A673 (cell line): ENCODE measurements at regions not wholly inside any gene's neighbourhood (a gene's known extent, or its start where the extent isn't known, plus 50 kb on each side); places are given as distances from the start of the nearest gene placed in this dataset.
A peak's percentile ranks its signal among the peaks of the same experiment; 100 is the strongest.

Experiments used
- BruUV-seq: library from RNA; stranded (reverse); fragments of 400-500 nt; replicated peaks from 2 replicates; lab custom pipeline; 2021; lab: Mats Ljungman, UMichigan
- CTCF ChIA-PET: fragments of 300-600 bp; sonication (Branson Sonifier 250); formaldehyde crosslinking; loops from one replicate; lab custom pipeline; 2022; ENCODE audit warnings: antibody characterized with exemption; lab: Charles Lee
- POLR2A ChIA-PET: fragments of 300-600 bp; sonication (Branson Sonifier 250); formaldehyde crosslinking; loops from one replicate; lab custom pipeline; 2022; ENCODE audit warnings: antibody characterized with exemption; ENCODE audit not compliant: low non-redundant PET; lab: Charles Lee
- DNase-seq: peaks from one replicate; pipeline ENCODE4 v3.0.0-alpha.2; 2015; ENCODE audit warnings: low spot score
- H3K27ac ChIP-seq: fragments of 200-600 bp; sonication (generic); 2 replicates; pipeline ENCODE4 v1.5.1; 2016; ENCODE audit warnings: mixed run types, low read depth, mild to moderate bottlenecking, mixed read lengths, antibody characterized with exemption, low read length; ENCODE audit not compliant: poor library complexity, severe bottlenecking
- H3K27me3 ChIP-seq: fragments of 200-600 bp; sonication (generic); replicated peaks from 2 replicates; pipeline ENCODE4 v1.6.1; 2017; ENCODE audit warnings: mixed run types, low read depth, mild to moderate bottlenecking, mixed read lengths, antibody characterized with exemption, low read length; ENCODE audit not compliant: insufficient read depth, poor library complexity
- H3K36me3 ChIP-seq: fragments of 200-600 bp; sonication (generic); 2 replicates; pipeline ENCODE4 v1.6.1; 2016; ENCODE audit warnings: mixed run types, mild to moderate bottlenecking, mixed read lengths, antibody characterized with exemption, low read length; ENCODE audit not compliant: insufficient read depth, poor library complexity, severe bottlenecking
- H3K4me1 ChIP-seq: fragments of 200-600 bp; sonication (generic); 2 replicates; pipeline ENCODE4 v1.6.1; 2017; ENCODE audit warnings: mixed run types, mild to moderate bottlenecking, mixed read lengths, antibody characterized with exemption, low read length; ENCODE audit not compliant: insufficient read depth, poor library complexity, severe bottlenecking
- H3K4me3 ChIP-seq: fragments of 200-600 bp; sonication (generic); 2 replicates; pipeline ENCODE4 v1.5.1; 2016; ENCODE audit warnings: low read depth, mixed run types, mild to moderate bottlenecking, mixed read lengths, low read length; ENCODE audit not compliant: poor library complexity, severe bottlenecking
- H3K9me3 ChIP-seq: fragments of 200-600 bp; sonication (generic); 2 replicates; pipeline ENCODE4 v1.6.1; 2016; ENCODE audit warnings: mixed run types, low read depth, mild to moderate bottlenecking, mixed read lengths, antibody characterized with exemption, low read length; ENCODE audit not compliant: poor library complexity, severe bottlenecking
- CTCF ChIP-seq: fragments of 300-800, 200-600 bp; sonication (generic); conservative IDR thresholded peaks from 2 replicates; pipeline ENCODE4 v1.5.1; 2017; ENCODE audit warnings: low read depth, mild to moderate bottlenecking, antibody characterized with exemption, low read length, moderate library complexity, mixed read lengths
- EZH2 ChIP-seq: fragments of 200-600 bp; sonication (generic); IDR thresholded peaks from 2 replicates; pipeline ENCODE4 v1.6.1; 2017; ENCODE audit warnings: borderline replicate concordance, low read depth, mild to moderate bottlenecking, mixed read lengths, antibody characterized with exemption, low read length; ENCODE audit not compliant: poor library complexity, severe bottlenecking
- intact Hi-C: fragments of 100-400 bp; cut with micrococcal nuclease; formaldehyde crosslinking; loops from one replicate; pipeline ENCODE4 v1.10.0; 2022; ENCODE audit not compliant: unreplicated experiment

- CTCF ChIA-PET: no interaction called here
- no peak for DNase-seq
These were observed 52.2 kb upstream of the ARHGAP20 start for GRCh38 chr11:110764485-110764884.

GRCh38 chr11:110763249-110764011 is 51.2 kb upstream of the ARHGAP20 start:
- CTCF ChIA-PET: no interaction called here
- Histone ChIP-seq H3K4me3 (no peak overlapping the region), H3K27me3 (no peaks in the 10 kb centered on the region), H3K9me3 (no peaks in the 10 kb centered on the region), H3K27ac (peak overlapping the region; percentile 12), H3K36me3 (no peaks in the 10 kb centered on the region), H3K4me1 (peaks cover 18% of the 10 kb centered on the region)
- DNase-seq: peak; percentile 73
- TF ChIP-seq EZH2 (no peak), CTCF (no peak)
- no TSS peak for BruUV-seq
- POLR2A ChIA-PET: no interaction called here
- intact Hi-C loops: no loop called here

More at GRCh38 chr11:110764485-110764884, 52.2 kb upstream of the ARHGAP20 start:
- POLR2A ChIA-PET: no interaction called here
- Histone ChIP-seq H3K4me1 (peaks cover 18% of the 10 kb centered on the region), H3K9me3 (no peaks in the 10 kb centered on the region), H3K36me3 (no peaks in the 10 kb centered on the region), H3K27ac (no peak overlapping the region), H3K4me3 (no peak overlapping the region), H3K27me3 (no peaks in the 10 kb centered on the region)
- no peak for TF ChIP-seq EZH2
- TF ChIP-seq CTCF: no peak
- intact Hi-C loops: no loop called here
- BruUV-seq: no TSS peak

- intact Hi-C loops: no loop called here
- Histone ChIP-seq H3K27ac (no peak overlapping the region), H3K36me3 (no peaks in the 10 kb centered on the region), H3K9me3 (no peaks in the 10 kb centered on the region), H3K27me3 (no peaks in the 10 kb centered on the region), H3K4me3 (no peak overlapping the region), H3K4me1 (peaks cover 18% of the 10 kb centered on the region)
- DNase-seq: peak; percentile 34
- CTCF ChIA-PET: interaction anchor here (0.5 kb wide), 1 partner anchor 28 kb away, joined by 7 read pairs; no protein-coding TSS in a partner anchor
- POLR2A ChIA-PET: interaction anchor here (0.5 kb wide), 1 partner anchor 183 kb away, joined by 3 read pairs; no protein-coding TSS in a partner anchor
- TF ChIP-seq CTCF (no peak), EZH2 (no peak)
- BruUV-seq: no TSS peak
These were observed 50.4 kb upstream of the ARHGAP20 start for GRCh38 chr11:110762590-110762989.
